ENCODE measurements at regions not wholly inside any gene's neighbourhood (a gene's known extent, or its start where the extent isn't known, plus 50 kb on each side); places are given as distances from the start of the nearest gene placed in this dataset.
"Not testable (repeated sequence)": the region's sequence is repeated elsewhere in the genome, so short reads cannot be mapped to it uniquely, and the experiment has no call there.

GRCh38 chr15:30225233-30225891, 90.5 kb downstream of the GOLGA8T start:
- not testable (repeated sequence) for TF ChIP-seq CTCF (tag by site-specific recombination; IDR thresholded peaks at IDR 0.05); YY1 (tag by site-specific recombination; IDR thresholded peaks at IDR 0.05); ZNF449 (tag by site-specific recombination; IDR thresholded peaks at IDR 0.05); ZNF544 (tag by site-specific recombination; IDR thresholded peaks at IDR 0.05); ZNF274 (IDR thresholded peaks at IDR 0.05; ENCODE audit: low read length); ZNF274 (tag by site-specific recombination; IDR thresholded peaks at IDR 0.05; ENCODE audit: borderline replicate concordance); KLF10 (tag by site-specific recombination; IDR thresholded peaks at IDR 0.05); ZEB2 (tag by site-specific recombination; IDR thresholded peaks at IDR 0.05)
